ENCODE measurements at regions not wholly inside any gene's neighbourhood (a gene's known extent, or its start where the extent isn't known, plus 50 kb on each side); places are given as distances from the start of the nearest gene placed in this dataset.

- TF ChIP-seq CTCF (IDR thresholded peaks at IDR 0.05; ENCODE audit: insufficient read depth, low read length) (no peak), POLR2AphosphoS5 (IDR thresholded peaks at IDR 0.05; ENCODE audit: low read depth) (no peak), GABPA (IDR thresholded peaks at IDR 0.05; ENCODE audit: low read depth) (no peak)
Observed at GRCh38 chr9:119043996-119044395, 325.2 kb downstream of the BRINP1 start.

Data from HL-60 (cell line).